Activated CD4-positive, alpha-beta T cell treated with anti-CD3 and anti-CD28 coated beads, Interleukin-2, amount 10 ng/mL, durations not matched to agents 7 days and 5 days (primary cell): ENCODE measurements at regions not wholly inside any gene's neighbourhood (a gene's known extent, or its start where the extent isn't known, plus 50 kb on each side); places are given as distances from the start of the nearest gene placed in this dataset.

Experiments used
- CTCF ChIA-PET: fragments of 350-600 bp; sonication (Branson Sonifier 250); formaldehyde crosslinking; loops from one replicate; lab custom pipeline; 2021; ENCODE audit warnings: antibody characterized with exemption; lab: Charles Lee
- POLR2A ChIA-PET: fragments of 350-600 bp; sonication (Branson Sonifier 250); formaldehyde crosslinking; loops from one replicate; lab custom pipeline; 2021; ENCODE audit warnings: antibody characterized with exemption; lab: Charles Lee
- DNase-seq: peaks from one replicate; pipeline ENCODE4 v3.0.0-alpha.2; 2020
- H3K27ac Mint-ChIP-seq: one replicate; pipeline ENCODE4 v1.8.0; 2021; ENCODE audit warnings: mild to moderate bottlenecking, moderate library complexity, mixed read lengths
- H3K27me3 Mint-ChIP-seq: one replicate; pipeline ENCODE4 v1.8.0; 2021; ENCODE audit warnings: mixed read lengths
- H3K36me3 Mint-ChIP-seq: one replicate; pipeline ENCODE4 v1.8.0; 2021; ENCODE audit warnings: low read depth, mixed read lengths
- H3K4me1 Mint-ChIP-seq: one replicate; pipeline ENCODE4 v1.8.0; 2021; ENCODE audit warnings: mixed read lengths
- H3K4me3 Mint-ChIP-seq: one replicate; pipeline ENCODE4 v1.8.0; 2021; ENCODE audit warnings: mild to moderate bottlenecking, moderate library complexity, mixed read lengths
- H3K9me3 Mint-ChIP-seq: one replicate; pipeline ENCODE4 v1.8.0; 2021; ENCODE audit warnings: mixed read lengths

GRCh38 chr15:96079882-96080281 is 250.6 kb upstream of the NR2F2 start:
- ChIA-PET CTCF (no interaction called here), POLR2A (no interaction called here)
- H3K36me3 Mint-ChIP-seq, result no peaks in the 10 kb centered on the region
- no peaks in the 10 kb centered on the region for H3K9me3 Mint-ChIP-seq
- peaks cover 1% of the 10 kb centered on the region for H3K27me3 Mint-ChIP-seq
- no peaks in the 10 kb centered on the region for H3K4me1 Mint-ChIP-seq
- no peak overlapping the region for H3K27ac Mint-ChIP-seq
- H3K4me3 Mint-ChIP-seq, result no peak overlapping the region
- DNase-seq, result no peak

GRCh38 chr15:96086164-96086563 is 244.3 kb upstream of the NR2F2 start:
- no peak for DNase-seq
- no peak overlapping the region for H3K27ac Mint-ChIP-seq
- POLR2A ChIA-PET, result no interaction called here
- peaks cover 5% of the 10 kb centered on the region for H3K27me3 Mint-ChIP-seq
- no peak overlapping the region for H3K4me3 Mint-ChIP-seq
- CTCF ChIA-PET, result no interaction called here
- no peaks in the 10 kb centered on the region for H3K9me3 Mint-ChIP-seq
- no peaks in the 10 kb centered on the region for H3K36me3 Mint-ChIP-seq
- no peaks in the 10 kb centered on the region for H3K4me1 Mint-ChIP-seq

DNA sequence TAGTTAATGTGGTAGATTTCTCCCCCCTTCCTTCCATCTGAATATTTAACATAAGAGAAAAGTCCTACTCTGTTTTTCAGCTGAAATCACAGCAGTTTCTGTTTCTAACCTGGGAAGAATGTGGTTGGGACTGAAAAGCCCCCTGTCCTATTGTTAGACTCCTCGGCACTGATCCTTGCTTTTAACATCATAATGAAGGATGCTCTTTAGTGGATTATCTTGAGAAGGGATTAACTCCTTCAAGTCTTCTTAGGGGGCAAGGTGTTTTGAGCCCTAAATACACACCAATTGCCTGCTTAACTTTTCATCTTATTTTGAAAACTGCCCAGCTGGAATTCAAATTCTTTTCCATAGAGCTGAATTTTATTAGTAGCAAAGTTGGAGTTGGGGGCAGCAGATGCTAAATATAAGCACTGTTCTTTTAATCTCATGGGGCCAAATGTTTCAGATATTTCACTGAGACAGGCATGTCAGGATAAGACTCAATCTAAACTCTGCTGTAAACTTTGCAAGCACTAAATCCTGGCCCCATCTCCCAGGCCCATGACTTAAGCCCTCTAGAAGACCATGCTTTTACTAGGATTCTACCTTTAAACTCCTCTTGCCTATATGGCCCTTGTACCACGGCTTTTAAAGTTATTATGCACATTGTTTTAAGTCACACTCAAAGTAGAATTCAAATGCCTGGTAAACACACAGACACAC is 243.2 kb upstream of the NR2F2 start:
- Mint-ChIP-seq H3K9me3 (no peaks in the 10 kb centered on the region), H3K4me1 (no peaks in the 10 kb centered on the region), H3K4me3 (no peak overlapping the region), H3K27ac (no peak overlapping the region), H3K36me3 (no peaks in the 10 kb centered on the region), H3K27me3 (peaks cover 5% of the 10 kb centered on the region)
- ChIA-PET CTCF (no interaction called here), POLR2A (no interaction called here)
- no peak for DNase-seq

DNA sequence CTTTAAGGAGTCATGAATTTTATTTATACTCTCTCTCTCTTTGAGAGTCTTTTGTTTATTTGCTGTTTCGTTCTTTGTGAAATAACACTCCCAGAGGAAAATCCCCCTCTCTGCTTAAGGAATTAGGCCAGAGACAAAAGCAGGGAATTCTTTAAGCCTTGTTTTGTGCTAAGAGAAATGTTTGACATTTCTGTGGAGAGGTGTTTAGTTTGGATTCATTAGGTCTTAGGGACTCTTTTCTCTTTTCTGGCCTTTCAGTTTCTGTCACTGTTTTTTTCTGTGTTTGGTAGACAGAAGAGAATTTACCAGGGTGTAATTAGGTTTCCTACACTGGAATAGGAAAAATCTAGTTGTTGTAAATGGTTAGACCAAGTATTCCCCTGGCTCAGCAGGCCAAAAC is 241.8 kb upstream of the NR2F2 start:
- H3K27me3 Mint-ChIP-seq, result peaks cover 8% of the 10 kb centered on the region
- POLR2A ChIA-PET, result no interaction called here
- no peaks in the 10 kb centered on the region for H3K36me3 Mint-ChIP-seq
- CTCF ChIA-PET, result no interaction called here
- H3K4me3 Mint-ChIP-seq, result no peak overlapping the region
- no peaks in the 10 kb centered on the region for H3K9me3 Mint-ChIP-seq
- H3K27ac Mint-ChIP-seq, result no peak overlapping the region
- DNase-seq, result no peak
- no peaks in the 10 kb centered on the region for H3K4me1 Mint-ChIP-seq

DNA sequence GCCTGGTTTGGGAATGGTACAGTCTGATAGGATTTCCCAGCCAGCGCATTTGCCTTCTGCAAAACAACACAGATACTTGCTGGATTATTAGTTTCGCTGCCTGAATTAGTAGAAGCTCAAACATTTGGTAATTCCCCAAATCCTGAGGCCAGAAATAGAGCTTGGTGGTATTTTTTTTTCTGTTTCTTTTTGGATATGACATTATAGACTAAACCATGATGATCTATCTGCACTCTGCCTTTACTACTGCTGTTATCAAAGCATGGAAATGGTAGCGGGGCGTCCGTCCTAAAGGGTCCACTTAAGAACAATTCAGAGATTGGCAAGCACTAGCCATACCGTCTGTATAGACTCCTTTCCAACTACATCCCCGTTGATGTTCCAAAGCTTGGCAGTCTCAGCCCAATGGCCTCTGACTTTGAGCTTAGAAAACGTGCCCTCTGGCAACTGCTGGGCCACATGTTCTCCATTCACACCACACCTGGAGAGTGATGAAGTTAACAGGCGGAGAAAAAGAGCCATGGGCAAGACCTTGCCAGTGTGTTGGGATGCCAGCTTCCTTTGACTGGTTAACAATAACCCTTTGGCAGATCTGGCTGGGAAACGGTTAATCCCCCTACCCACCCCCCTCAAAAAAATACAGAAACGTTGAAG is 241.0 kb upstream of the NR2F2 start:
- no peaks in the 10 kb centered on the region for H3K9me3 Mint-ChIP-seq
- H3K27me3 Mint-ChIP-seq, result peaks cover 8% of the 10 kb centered on the region
- DNase-seq, result no peak
- CTCF ChIA-PET, result no interaction called here
- H3K4me1 Mint-ChIP-seq, result no peaks in the 10 kb centered on the region
- no peak overlapping the region for H3K4me3 Mint-ChIP-seq
- H3K27ac Mint-ChIP-seq, result no peak overlapping the region
- no peaks in the 10 kb centered on the region for H3K36me3 Mint-ChIP-seq
- POLR2A ChIA-PET, result interaction anchor here (0.5 kb wide), 1 partner anchor 358 kb away, joined by 4 read pairs; no protein-coding TSS in a partner anchor

DNA sequence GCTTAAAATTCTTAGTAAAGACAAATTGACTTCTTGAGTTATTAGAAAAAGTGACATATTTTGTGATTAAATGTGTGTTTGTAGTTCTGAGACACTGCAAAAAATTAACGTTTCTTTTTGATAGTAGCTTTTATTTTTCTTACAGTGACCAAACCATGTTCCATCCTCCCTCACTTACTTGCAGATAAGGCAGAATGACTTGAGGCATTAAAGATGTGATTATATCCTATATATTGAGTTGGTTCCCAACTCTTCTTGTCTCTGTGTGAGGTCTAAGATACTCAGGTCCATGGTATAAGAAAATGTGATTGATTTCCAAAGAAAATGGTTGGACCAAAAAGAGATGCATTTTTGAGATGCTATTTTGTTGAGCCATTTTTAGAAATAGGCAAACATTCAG is 238.3 kb upstream of the NR2F2 start:
- Mint-ChIP-seq H3K36me3 (no peaks in the 10 kb centered on the region), H3K4me3 (no peak overlapping the region), H3K9me3 (no peaks in the 10 kb centered on the region), H3K27ac (no peak overlapping the region), H3K4me1 (no peaks in the 10 kb centered on the region), H3K27me3 (peaks cover 8% of the 10 kb centered on the region)
- ChIA-PET POLR2A (no interaction called here), CTCF (no interaction called here)
- DNase-seq, result no peak

DNA sequence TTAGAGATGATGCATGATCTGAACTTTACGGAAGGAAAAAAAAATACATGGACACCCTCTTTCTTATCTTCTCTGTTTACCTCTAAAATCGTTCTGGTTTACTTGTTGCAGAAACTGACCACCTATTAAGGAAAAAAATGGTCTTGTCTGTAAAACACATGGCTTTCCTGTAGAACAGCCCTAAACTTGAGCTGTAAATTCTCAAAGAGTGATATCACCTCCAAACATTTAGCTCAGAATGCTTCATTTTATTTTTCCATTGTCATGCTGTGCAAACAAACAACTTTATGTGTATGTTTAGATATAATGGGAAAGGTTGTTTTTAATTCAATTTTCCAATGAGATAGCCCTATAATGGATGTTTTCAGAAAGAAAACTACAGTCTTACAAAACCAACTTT is 237.4 kb upstream of the NR2F2 start:
- no peak for DNase-seq
- Mint-ChIP-seq H3K27ac (no peak overlapping the region), H3K9me3 (no peaks in the 10 kb centered on the region), H3K4me3 (no peak overlapping the region), H3K4me1 (no peaks in the 10 kb centered on the region), H3K36me3 (no peaks in the 10 kb centered on the region), H3K27me3 (peaks cover 4% of the 10 kb centered on the region)
- ChIA-PET POLR2A (no interaction called here), CTCF (no interaction called here)

- H3K4me3 Mint-ChIP-seq, result no peak overlapping the region
- ChIA-PET CTCF (no interaction called here), POLR2A (no interaction called here)
- no peak overlapping the region for H3K27ac Mint-ChIP-seq
- H3K27me3 Mint-ChIP-seq, result peaks cover 4% of the 10 kb centered on the region
- H3K4me1 Mint-ChIP-seq, result no peaks in the 10 kb centered on the region
- H3K9me3 Mint-ChIP-seq, result no peaks in the 10 kb centered on the region
- H3K36me3 Mint-ChIP-seq, result no peaks in the 10 kb centered on the region
- no peak for DNase-seq
These were observed 232.8 kb upstream of the NR2F2 start for GRCh38 chr15:96097661-96098060.

GRCh38 chr15:96102631-96103030 is 227.9 kb upstream of the NR2F2 start:
- DNase-seq, result no peak
- H3K27me3 Mint-ChIP-seq, result no peaks in the 10 kb centered on the region
- H3K4me3 Mint-ChIP-seq, result no peak overlapping the region
- no peaks in the 10 kb centered on the region for H3K9me3 Mint-ChIP-seq
- no peaks in the 10 kb centered on the region for H3K36me3 Mint-ChIP-seq
- H3K27ac Mint-ChIP-seq, result no peak overlapping the region
- no peaks in the 10 kb centered on the region for H3K4me1 Mint-ChIP-seq
- ChIA-PET POLR2A (no interaction called here), CTCF (no interaction called here)

DNA sequence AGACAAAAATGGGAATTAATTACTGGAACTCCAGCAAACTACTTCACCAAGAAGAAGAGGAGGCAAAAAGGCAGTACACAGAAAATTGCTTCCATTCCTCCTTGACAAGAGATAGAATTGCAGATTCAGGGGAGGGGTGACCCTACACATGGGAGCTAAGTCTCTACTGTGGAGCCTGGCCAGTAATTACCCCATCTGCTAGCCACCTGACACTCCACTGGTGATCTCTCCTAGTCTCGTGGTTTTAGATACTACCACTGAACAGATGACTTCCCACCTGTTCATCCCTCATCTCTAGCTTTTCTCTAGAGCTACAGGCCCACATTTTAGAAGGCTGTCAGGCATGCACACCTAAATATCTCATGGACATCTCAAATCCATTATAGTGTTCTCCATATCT is 224.3 kb upstream of the NR2F2 start:
- no peaks in the 10 kb centered on the region for H3K9me3 Mint-ChIP-seq
- ChIA-PET POLR2A (no interaction called here), CTCF (no interaction called here)
- H3K27me3 Mint-ChIP-seq, result no peaks in the 10 kb centered on the region
- H3K27ac Mint-ChIP-seq, result no peak overlapping the region
- H3K4me1 Mint-ChIP-seq, result no peaks in the 10 kb centered on the region
- no peaks in the 10 kb centered on the region for H3K36me3 Mint-ChIP-seq
- DNase-seq, result no peak
- no peak overlapping the region for H3K4me3 Mint-ChIP-seq

GRCh38 chr15:96106628-96107027 is 223.9 kb upstream of the NR2F2 start:
- no peaks in the 10 kb centered on the region for H3K36me3 Mint-ChIP-seq
- no peaks in the 10 kb centered on the region for H3K9me3 Mint-ChIP-seq
- H3K27ac Mint-ChIP-seq, result no peak overlapping the region
- no peaks in the 10 kb centered on the region for H3K4me1 Mint-ChIP-seq
- no peaks in the 10 kb centered on the region for H3K27me3 Mint-ChIP-seq
- H3K4me3 Mint-ChIP-seq, result no peak overlapping the region
- ChIA-PET POLR2A (no interaction called here), CTCF (no interaction called here)
- no peak for DNase-seq

GRCh38 chr15:96107916-96108315 is 222.6 kb upstream of the NR2F2 start:
- Mint-ChIP-seq H3K4me3 (no peak overlapping the region), H3K9me3 (no peaks in the 10 kb centered on the region), H3K36me3 (no peaks in the 10 kb centered on the region), H3K27ac (no peak overlapping the region), H3K27me3 (no peaks in the 10 kb centered on the region), H3K4me1 (no peaks in the 10 kb centered on the region)
- POLR2A ChIA-PET, result no interaction called here
- CTCF ChIA-PET, result no interaction called here
- no peak for DNase-seq

DNA sequence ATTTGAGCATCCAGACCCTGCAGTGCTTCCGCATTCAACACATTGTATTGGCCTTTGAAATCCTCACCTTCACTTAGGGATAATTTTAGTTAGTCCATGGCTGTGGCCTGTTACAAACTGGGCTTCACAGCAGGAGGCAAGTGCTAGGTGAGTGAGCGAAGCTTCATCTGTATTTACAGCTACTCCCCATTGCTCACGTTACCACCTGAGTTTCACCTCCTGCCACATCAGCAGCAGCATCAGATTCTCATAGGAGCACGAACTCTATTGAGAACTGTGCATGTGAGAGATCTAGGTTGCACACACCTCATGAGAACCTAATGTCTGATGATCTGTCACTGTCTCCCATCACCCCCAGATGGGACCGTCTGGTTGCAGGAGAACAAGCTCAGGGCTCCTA is 222.1 kb upstream of the NR2F2 start:
- ChIA-PET POLR2A (no interaction called here), CTCF (no interaction called here)
- H3K9me3 Mint-ChIP-seq, result no peaks in the 10 kb centered on the region
- H3K27ac Mint-ChIP-seq, result no peak overlapping the region
- no peaks in the 10 kb centered on the region for H3K4me1 Mint-ChIP-seq
- H3K36me3 Mint-ChIP-seq, result no peaks in the 10 kb centered on the region
- no peak overlapping the region for H3K4me3 Mint-ChIP-seq
- DNase-seq, result no peak
- H3K27me3 Mint-ChIP-seq, result no peaks in the 10 kb centered on the region

DNA sequence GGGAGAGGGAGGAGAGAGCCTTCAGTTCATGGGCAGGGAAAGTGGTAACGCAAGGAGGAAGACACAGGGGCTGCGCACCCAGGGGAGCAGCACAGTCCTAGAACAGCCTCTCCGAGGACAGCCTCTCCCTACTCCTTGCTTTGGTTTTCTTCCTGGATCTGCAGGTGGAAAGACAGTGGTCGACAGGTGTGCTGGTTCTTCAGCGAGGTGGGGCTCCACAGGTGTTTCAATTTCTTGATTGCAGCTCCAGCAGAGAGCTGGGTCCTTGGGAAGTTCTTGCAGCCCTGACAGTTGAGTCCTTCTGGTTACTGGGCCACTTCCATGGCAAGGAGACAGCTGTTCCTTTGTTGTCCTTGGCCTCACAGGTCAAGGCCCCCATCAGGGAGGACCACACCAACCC is 220.7 kb upstream of the NR2F2 start:
- Mint-ChIP-seq H3K9me3 (no peaks in the 10 kb centered on the region), H3K4me1 (no peaks in the 10 kb centered on the region), H3K27me3 (no peaks in the 10 kb centered on the region), H3K27ac (no peak overlapping the region), H3K4me3 (no peak overlapping the region), H3K36me3 (no peaks in the 10 kb centered on the region)
- no peak for DNase-seq
- ChIA-PET CTCF (interaction anchor here (0.6 kb wide), 1 partner anchor 335 kb away, joined by 3 read pairs; no protein-coding TSS in a partner anchor), POLR2A (no interaction called here)
